ENCODE measurements at regions not wholly inside any gene's neighbourhood (a gene's known extent, or its start where the extent isn't known, plus 50 kb on each side); places are given as distances from the start of the nearest gene placed in this dataset.

- no peaks in the 10 kb centered on the region for H3K9me2 ChIP-seq (ENCODE audit: insufficient read depth, low read length)
- H3K36me3 ChIP-seq (ENCODE audit: insufficient read depth, low read length) = no peaks in the 10 kb centered on the region
- no peak overlapping the region for H3K4me3 ChIP-seq (ENCODE audit: low read length)
- H3K27ac ChIP-seq (ENCODE audit: low read length) = no peak overlapping the region
- H3K27me3 ChIP-seq (ENCODE audit: insufficient read depth, low read depth, low read length) = no peaks in the 10 kb centered on the region
- no peak overlapping the region for H3K9ac ChIP-seq (ENCODE audit: low read length)
- H4K20me1 ChIP-seq (ENCODE audit: insufficient read depth) = no peaks in the 10 kb centered on the region
- no peak overlapping the region for H2AFZ ChIP-seq (ENCODE audit: low read depth, low read length)
- no peak overlapping the region for H3K4me2 ChIP-seq (ENCODE audit: low read length)
- no peak for TF ChIP-seq POLR2AphosphoS5 (IDR thresholded peaks at IDR 0.05)
- H3K79me2 ChIP-seq (replicated peaks; ENCODE audit: insufficient read depth, low read length) = no peaks in the 10 kb centered on the region
- no peaks in the 10 kb centered on the region for H3K9me3 ChIP-seq (ENCODE audit: low read length)
- H3F3A ChIP-seq (ENCODE audit: insufficient read depth, low read length, poor library complexity, severe bottlenecking) = no peaks in the 10 kb centered on the region
Measured at GRCh38 chr2:35365859-35366258, 989.7 kb upstream of the CRIM1 start.

- Histone ChIP-seq H3K9ac (ENCODE audit: low read length) (no peak overlapping the region), H3F3A (ENCODE audit: insufficient read depth, low read length, poor library complexity, severe bottlenecking) (no peaks in the 10 kb centered on the region), H3K4me3 (ENCODE audit: low read length) (no peak overlapping the region), H3K9me2 (ENCODE audit: insufficient read depth, low read length) (no peaks in the 10 kb centered on the region), H3K36me3 (ENCODE audit: insufficient read depth, low read length) (no peaks in the 10 kb centered on the region), H3K79me2 (replicated peaks; ENCODE audit: insufficient read depth, low read length) (no peaks in the 10 kb centered on the region), H3K27ac (ENCODE audit: low read length) (no peak overlapping the region), H3K27me3 (ENCODE audit: insufficient read depth, low read depth, low read length) (no peaks in the 10 kb centered on the region), H3K9me3 (ENCODE audit: low read length) (no peaks in the 10 kb centered on the region), H4K20me1 (ENCODE audit: insufficient read depth) (no peaks in the 10 kb centered on the region), H3K4me2 (ENCODE audit: low read length) (no peak overlapping the region), H2AFZ (ENCODE audit: low read depth, low read length) (no peak overlapping the region)
- TF ChIP-seq EZH2 (IDR thresholded peaks at IDR 0.05; ENCODE audit: borderline replicate concordance, insufficient read depth, low read length, poor library complexity, severe bottlenecking) (no peak), TAF1 (IDR thresholded peaks at IDR 0.05; ENCODE audit: low read depth) (no peak), MXI1 (conservative IDR thresholded peaks at IDR 0.05; ENCODE audit: poor library complexity, severe bottlenecking) (no peak), POLR2AphosphoS5 (IDR thresholded peaks at IDR 0.05) (no peak), SMC3 (conservative IDR thresholded peaks at IDR 0.05; ENCODE audit: poor library complexity) (no peak), RAD21 (conservative IDR thresholded peaks at IDR 0.05) (no peak)
Measured at GRCh38 chr2:35356332-35356731, 999.2 kb upstream of the CRIM1 start.

DNA sequence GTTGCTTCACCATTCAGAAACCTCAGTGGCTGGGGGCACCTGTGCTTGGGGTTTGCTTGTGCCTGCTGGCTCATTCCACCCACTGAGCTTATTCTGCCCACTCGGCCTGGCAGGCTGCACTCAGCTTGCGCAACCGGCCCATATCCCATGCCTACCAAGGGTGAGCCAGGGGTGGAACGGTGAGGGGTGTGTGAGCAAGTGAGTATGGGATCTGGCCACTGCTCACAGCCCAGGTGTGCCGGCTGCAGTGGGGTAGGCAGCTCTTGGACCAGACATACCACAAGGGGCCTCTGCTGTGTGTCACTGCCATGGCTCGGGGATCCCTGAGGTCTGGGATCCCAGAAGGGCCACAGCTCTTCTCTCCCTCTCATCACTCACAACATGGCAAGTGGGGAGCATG lies 1000.5 kb upstream of the CRIM1 start:
- Histone ChIP-seq H3K27me3 (ENCODE audit: insufficient read depth, low read depth, low read length) (no peaks in the 10 kb centered on the region), H3K9me2 (ENCODE audit: insufficient read depth, low read length) (no peaks in the 10 kb centered on the region), H3K79me2 (replicated peaks; ENCODE audit: insufficient read depth, low read length) (no peaks in the 10 kb centered on the region), H3K4me2 (ENCODE audit: low read length) (no peak overlapping the region), H3K27ac (ENCODE audit: low read length) (no peak overlapping the region), H4K20me1 (ENCODE audit: insufficient read depth) (no peaks in the 10 kb centered on the region), H3K9me3 (ENCODE audit: low read length) (no peaks in the 10 kb centered on the region), H3K36me3 (ENCODE audit: insufficient read depth, low read length) (no peaks in the 10 kb centered on the region), H3F3A (ENCODE audit: insufficient read depth, low read length, poor library complexity, severe bottlenecking) (no peaks in the 10 kb centered on the region), H2AFZ (ENCODE audit: low read depth, low read length) (no peak overlapping the region), H3K9ac (ENCODE audit: low read length) (no peak overlapping the region), H3K4me3 (ENCODE audit: low read length) (no peak overlapping the region)
- TF ChIP-seq CTCF (IDR thresholded peaks at IDR 0.05; ENCODE audit: poor library complexity, severe bottlenecking) (no peak), EP300 (conservative IDR thresholded peaks at IDR 0.05; ENCODE audit: poor library complexity, severe bottlenecking) (no peak)

DNA sequence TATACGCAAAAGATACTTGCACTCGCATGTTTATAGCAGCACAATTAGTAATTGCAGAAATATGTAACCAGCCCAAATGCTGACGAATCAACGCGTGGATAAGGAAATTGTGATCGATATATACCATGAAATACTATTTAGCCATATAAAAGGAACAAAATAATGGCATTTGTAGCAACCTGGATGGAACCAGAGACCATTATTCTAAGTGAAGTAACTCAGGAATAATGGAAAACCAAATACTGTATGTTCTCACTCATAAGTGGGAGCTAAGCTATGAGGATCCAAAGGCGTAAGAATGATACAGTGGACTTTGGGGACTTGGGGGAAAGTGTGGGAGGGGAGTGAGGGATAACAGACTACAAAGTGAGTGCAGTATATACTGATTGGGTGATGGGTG lies 1008.0 kb upstream of the CRIM1 start:
- TF ChIP-seq SMC3 (conservative IDR thresholded peaks at IDR 0.05; ENCODE audit: poor library complexity) (no peak), RAD21 (conservative IDR thresholded peaks at IDR 0.05) (no peak), TAF1 (IDR thresholded peaks at IDR 0.05; ENCODE audit: low read depth) (no peak), POLR2AphosphoS5 (IDR thresholded peaks at IDR 0.05) (no peak), EP300 (conservative IDR thresholded peaks at IDR 0.05; ENCODE audit: poor library complexity, severe bottlenecking) (no peak), MXI1 (conservative IDR thresholded peaks at IDR 0.05; ENCODE audit: poor library complexity, severe bottlenecking) (no peak), CTCF (IDR thresholded peaks at IDR 0.05; ENCODE audit: poor library complexity, severe bottlenecking) (no peak), EZH2 (IDR thresholded peaks at IDR 0.05; ENCODE audit: borderline replicate concordance, insufficient read depth, low read length, poor library complexity, severe bottlenecking) (no peak)
- TF ChIP-seq, protein P1, sequence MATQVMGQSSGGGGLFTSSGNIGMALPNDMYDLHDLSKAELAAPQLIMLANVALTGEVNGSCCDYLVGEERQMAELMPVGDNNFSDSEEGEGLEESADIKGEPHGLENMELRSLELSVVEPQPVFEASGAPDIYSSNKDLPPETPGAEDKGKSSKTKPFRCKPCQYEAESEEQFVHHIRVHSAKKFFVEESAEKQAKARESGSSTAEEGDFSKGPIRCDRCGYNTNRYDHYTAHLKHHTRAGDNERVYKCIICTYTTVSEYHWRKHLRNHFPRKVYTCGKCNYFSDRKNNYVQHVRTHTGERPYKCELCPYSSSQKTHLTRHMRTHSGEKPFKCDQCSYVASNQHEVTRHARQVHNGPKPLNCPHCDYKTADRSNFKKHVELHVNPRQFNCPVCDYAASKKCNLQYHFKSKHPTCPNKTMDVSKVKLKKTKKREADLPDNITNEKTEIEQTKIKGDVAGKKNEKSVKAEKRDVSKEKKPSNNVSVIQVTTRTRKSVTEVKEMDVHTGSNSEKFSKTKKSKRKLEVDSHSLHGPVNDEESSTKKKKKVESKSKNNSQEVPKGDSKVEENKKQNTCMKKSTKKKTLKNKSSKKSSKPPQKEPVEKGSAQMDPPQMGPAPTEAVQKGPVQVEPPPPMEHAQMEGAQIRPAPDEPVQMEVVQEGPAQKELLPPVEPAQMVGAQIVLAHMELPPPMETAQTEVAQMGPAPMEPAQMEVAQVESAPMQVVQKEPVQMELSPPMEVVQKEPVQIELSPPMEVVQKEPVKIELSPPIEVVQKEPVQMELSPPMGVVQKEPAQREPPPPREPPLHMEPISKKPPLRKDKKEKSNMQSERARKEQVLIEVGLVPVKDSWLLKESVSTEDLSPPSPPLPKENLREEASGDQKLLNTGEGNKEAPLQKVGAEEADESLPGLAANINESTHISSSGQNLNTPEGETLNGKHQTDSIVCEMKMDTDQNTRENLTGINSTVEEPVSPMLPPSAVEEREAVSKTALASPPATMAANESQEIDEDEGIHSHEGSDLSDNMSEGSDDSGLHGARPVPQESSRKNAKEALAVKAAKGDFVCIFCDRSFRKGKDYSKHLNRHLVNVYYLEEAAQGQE (IDR thresholded peaks at IDR 0.05; ENCODE audit: borderline replicate concordance) = no peak
- no peak overlapping the region for H3K4me2 ChIP-seq (ENCODE audit: low read length)
- H3K4me3 ChIP-seq (ENCODE audit: low read length) = no peak overlapping the region
- no peaks in the 10 kb centered on the region for H3K27me3 ChIP-seq (ENCODE audit: insufficient read depth, low read depth, low read length)
- no peaks in the 10 kb centered on the region for H3K36me3 ChIP-seq (ENCODE audit: insufficient read depth, low read length)
- H3K9ac ChIP-seq (ENCODE audit: low read length) = no peak overlapping the region
- H3K9me2 ChIP-seq (ENCODE audit: insufficient read depth, low read length) = no peaks in the 10 kb centered on the region
- H3K27ac ChIP-seq (ENCODE audit: low read length) = no peak overlapping the region
- H4K20me1 ChIP-seq (ENCODE audit: insufficient read depth) = no peaks in the 10 kb centered on the region
- H3K79me2 ChIP-seq (replicated peaks; ENCODE audit: insufficient read depth, low read length) = no peaks in the 10 kb centered on the region
- no peaks in the 10 kb centered on the region for H3K9me3 ChIP-seq (ENCODE audit: low read length)
- no peaks in the 10 kb centered on the region for H3F3A ChIP-seq (ENCODE audit: insufficient read depth, low read length, poor library complexity, severe bottlenecking)
- H2AFZ ChIP-seq (ENCODE audit: low read depth, low read length) = no peak overlapping the region
